Lower leg skin (tissue), 4 donors: ENCODE measurements at regions not wholly inside any gene's neighbourhood (a gene's known extent, or its start where the extent isn't known, plus 50 kb on each side); places are given as distances from the start of the nearest gene placed in this dataset.

Experiments used
- DNase-seq, 2 donors: peaks; one replicate each; pipeline ENCODE4 v3.0.0-alpha.2; 2019; ENCODE audit warnings: low spot score in 2 of 2
- H3K4me3 ChIP-seq: fragments of 200-600 bp; sonication (generic); 2 replicates; pipeline ENCODE4 v1.5.1; 2017; ENCODE audit warnings: mild to moderate bottlenecking, low read depth; ENCODE audit not compliant: poor library complexity, severe bottlenecking
- POLR2A ChIP-seq, 2 donors: fragments of 450-650 bp; IDR thresholded peaks; one replicate each; pipeline ENCODE4 v1.6.1; 2016 to 2017; ENCODE audit warnings: antibody characterized with exemption in 2 of 2, mild to moderate bottlenecking in 1 of 2, moderate library complexity in 1 of 2
- WGBS, 2 donors: methylation state at CpG; one replicate each; pipeline ENCODE4 v1.1.5; 2018; 5-methylcytosine and 5-hydroxymethylcytosine counted together
- intact Hi-C: fragments of 100-400 bp; cut with DNase I; formaldehyde crosslinking; loops from one replicate; pipeline ENCODE4 v1.15.0; 2023; ENCODE audit warnings: low total_unique reads
- TF ChIP-seq, protein P1 (sequence below), 3 donors: fragments of 450-650 bp; IDR thresholded peaks; one replicate each; pipeline ENCODE4 v1.5.1; 2016; ENCODE audit warnings: antibody characterized with exemption in 3 of 3, mild to moderate bottlenecking in 3 of 3, moderate library complexity in 2 of 3

DNA sequence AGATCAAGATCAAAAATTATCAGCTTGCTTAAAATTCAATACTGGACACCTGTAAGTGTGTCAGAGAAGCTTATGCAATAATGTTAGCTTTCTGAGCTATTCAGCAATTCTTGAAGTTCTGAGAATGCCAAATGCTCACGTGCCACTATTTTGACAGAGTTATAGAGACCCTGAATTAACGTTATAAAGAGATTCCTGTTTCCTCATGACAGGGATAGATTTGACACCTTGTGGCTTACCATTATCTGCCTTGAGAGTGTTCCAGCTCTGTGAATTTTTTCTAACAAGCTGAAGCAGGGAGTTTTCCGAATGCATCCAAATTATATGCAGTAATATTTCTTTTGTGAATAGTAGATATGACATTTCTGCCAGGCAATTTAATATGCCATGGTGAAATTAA is 781.6 kb downstream of the ADGRL2 start:
- H3K4me3 ChIP-seq = no peak overlapping the region
- no peak for DNase-seq
- TF ChIP-seq POLR2A (IDR thresholded peaks at IDR 0.05) = no peak
- TF ChIP-seq, protein P1, sequence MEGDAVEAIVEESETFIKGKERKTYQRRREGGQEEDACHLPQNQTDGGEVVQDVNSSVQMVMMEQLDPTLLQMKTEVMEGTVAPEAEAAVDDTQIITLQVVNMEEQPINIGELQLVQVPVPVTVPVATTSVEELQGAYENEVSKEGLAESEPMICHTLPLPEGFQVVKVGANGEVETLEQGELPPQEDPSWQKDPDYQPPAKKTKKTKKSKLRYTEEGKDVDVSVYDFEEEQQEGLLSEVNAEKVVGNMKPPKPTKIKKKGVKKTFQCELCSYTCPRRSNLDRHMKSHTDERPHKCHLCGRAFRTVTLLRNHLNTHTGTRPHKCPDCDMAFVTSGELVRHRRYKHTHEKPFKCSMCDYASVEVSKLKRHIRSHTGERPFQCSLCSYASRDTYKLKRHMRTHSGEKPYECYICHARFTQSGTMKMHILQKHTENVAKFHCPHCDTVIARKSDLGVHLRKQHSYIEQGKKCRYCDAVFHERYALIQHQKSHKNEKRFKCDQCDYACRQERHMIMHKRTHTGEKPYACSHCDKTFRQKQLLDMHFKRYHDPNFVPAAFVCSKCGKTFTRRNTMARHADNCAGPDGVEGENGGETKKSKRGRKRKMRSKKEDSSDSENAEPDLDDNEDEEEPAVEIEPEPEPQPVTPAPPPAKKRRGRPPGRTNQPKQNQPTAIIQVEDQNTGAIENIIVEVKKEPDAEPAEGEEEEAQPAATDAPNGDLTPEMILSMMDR (IDR thresholded peaks at IDR 0.05) = no peak
- WGBS, 2 donors = 40 to 51% methylated on average over 3 of the region's 3 CpGs
- intact Hi-C loops = no loop called here

GRCh38 chr1:82578086-82578726 is 777.5 kb downstream of the ADGRL2 start:
- 50 to 55% methylated on average over 3 of the region's 3 CpGs for WGBS, 2 donors
- intact Hi-C loops = no loop called here
- DNase-seq = no peak
- TF ChIP-seq, protein P1 (IDR thresholded peaks at IDR 0.05) = no peak
- no peak for TF ChIP-seq POLR2A (IDR thresholded peaks at IDR 0.05)
- H3K4me3 ChIP-seq = no peak overlapping the region

DNA sequence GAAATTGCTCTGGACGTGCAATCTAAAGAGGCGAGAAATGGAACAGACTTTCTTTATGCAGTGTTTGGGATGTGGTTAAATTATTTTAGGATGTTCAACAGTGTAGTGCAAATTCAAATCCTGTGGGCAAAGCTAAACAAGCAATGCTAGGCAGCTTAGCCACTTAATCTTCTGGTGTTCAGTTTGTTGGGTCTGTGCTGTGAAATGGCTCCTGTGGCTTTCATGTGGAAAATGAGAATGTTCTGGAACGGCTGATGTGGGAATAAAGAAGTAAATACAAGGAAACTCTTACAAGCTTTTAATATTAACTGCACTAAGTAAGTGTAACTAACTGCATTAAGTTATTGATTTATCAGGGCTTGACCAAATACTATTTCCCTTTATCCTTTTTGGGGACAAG is 766.6 kb downstream of the ADGRL2 start:
- intact Hi-C loops = no loop called here
- TF ChIP-seq, protein P1 (IDR thresholded peaks at IDR 0.05) = no peak
- no peak for TF ChIP-seq POLR2A (IDR thresholded peaks at IDR 0.05)
- 82 to 83% methylated on average over 3 of the region's 3 CpGs for WGBS, 2 donors
- no peak overlapping the region for H3K4me3 ChIP-seq
- DNase-seq = no peak

DNA sequence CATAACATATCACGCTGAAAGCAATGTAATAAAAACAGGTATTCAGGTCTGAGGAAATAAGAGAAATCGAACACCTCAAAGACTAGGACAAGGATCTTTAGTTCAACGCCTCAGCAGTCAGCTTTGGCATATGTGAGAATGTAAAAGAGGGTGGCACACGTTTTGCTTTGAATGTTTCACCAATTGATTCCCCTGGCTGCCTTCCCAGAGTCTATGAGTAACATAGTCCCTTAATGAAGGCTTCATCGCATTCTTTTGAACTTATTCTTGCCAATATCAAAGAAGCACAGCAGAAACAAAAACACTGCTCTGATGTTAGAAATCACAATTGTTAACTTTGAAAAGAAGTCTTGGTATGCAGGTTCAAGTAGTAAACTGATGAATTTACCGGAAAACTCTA is 764.8 kb downstream of the ADGRL2 start:
- no peak for TF ChIP-seq POLR2A (IDR thresholded peaks at IDR 0.05)
- TF ChIP-seq, protein P1 (IDR thresholded peaks at IDR 0.05) = no peak
- WGBS, 2 donors = 15 to 20% methylated on average over 6 of the region's 6 CpGs
- DNase-seq = peak in 1 of 2 donors; percentile 25
- H3K4me3 ChIP-seq = no peak overlapping the region
- intact Hi-C loops = no loop called here

DNA sequence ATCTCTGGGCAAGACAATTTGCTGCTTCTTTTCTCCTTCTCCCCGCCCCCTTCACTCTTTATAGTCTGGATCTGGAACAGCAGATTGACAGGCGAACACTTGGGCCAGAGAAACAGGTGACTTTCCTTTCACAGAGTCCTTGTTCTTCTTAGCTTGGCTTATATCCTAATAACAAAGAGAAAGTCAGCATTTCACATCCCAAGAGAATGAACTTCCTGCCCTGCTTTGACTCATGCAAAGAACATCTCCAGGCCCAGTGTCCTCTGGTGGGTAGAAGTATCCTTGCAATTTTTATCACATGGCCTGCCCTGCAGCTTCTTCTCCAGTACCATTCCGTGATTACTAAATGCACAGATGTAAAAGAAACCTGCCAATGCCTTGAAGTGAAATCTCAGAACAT is 764.4 kb downstream of the ADGRL2 start:
- DNase-seq = peak in 1 of 2 donors; percentile 36
- WGBS, 2 donors = 18 to 32% methylated on average over 3 of the region's 3 CpGs
- H3K4me3 ChIP-seq = no peak overlapping the region
- no peak for TF ChIP-seq POLR2A (IDR thresholded peaks at IDR 0.05)
- TF ChIP-seq, protein P1 (IDR thresholded peaks at IDR 0.05) = no peak
- intact Hi-C loops = no loop called here

DNA sequence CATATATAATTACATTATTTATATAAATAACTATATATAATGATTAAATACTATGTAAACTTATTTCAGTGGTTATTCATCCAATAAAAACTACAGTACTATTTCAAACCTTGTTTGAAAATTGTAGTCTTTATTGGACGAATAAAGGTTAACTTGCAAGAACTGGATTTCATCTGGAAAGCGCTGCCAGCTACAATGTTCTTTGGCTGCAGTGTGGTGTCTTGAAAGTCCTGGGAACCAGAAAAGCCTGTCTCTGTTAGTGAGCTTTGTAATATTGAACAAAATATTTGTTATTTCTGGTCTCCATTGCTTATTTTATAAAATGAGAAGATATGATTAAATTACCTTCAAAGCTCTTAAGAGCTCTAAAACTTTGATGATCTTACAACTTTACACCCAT is 763.6 kb downstream of the ADGRL2 start:
- no peak overlapping the region for H3K4me3 ChIP-seq
- TF ChIP-seq, protein P1 (IDR thresholded peaks at IDR 0.05) = no peak
- TF ChIP-seq POLR2A (IDR thresholded peaks at IDR 0.05) = no peak
- intact Hi-C loops = no loop called here
- 28 to 30% methylated on average over 2 of the region's 2 CpGs for WGBS, 2 donors
- DNase-seq = peak in 1 of 2 donors; percentile 24
